SK-N-MC (cell line): ENCODE measurements at regions not wholly inside any gene's neighbourhood (a gene's known extent, or its start where the extent isn't known, plus 50 kb on each side); places are given as distances from the start of the nearest gene placed in this dataset.

ENCODE experiments used
- DNase-seq: peaks from one replicate; pipeline ENCODE4 v3.0.0-alpha.2; 2011; ENCODE audit warnings: low read depth, low spot score
- H3K27ac ChIP-seq: fragments of 200-600 bp; sonication (generic); 2 replicates; pipeline ENCODE4 v1.5.1; 2016; ENCODE audit warnings: mixed run types
- H3K36me3 ChIP-seq: fragments of 200-600 bp; sonication (generic); 2 replicates; pipeline ENCODE4 v1.6.1; 2017; ENCODE audit warnings: antibody characterized with exemption, low read length, mixed read lengths; ENCODE audit not compliant: insufficient read depth
- H3K4me3 ChIP-seq: fragments of 200-600 bp; sonication (generic); 2 replicates; pipeline ENCODE4 v1.5.1; 2016
- H3K9ac ChIP-seq: fragments of 200-600 bp; sonication (generic); 2 replicates; pipeline ENCODE4 v1.8.0; 2017; ENCODE audit warnings: mixed run types, mixed read lengths; ENCODE audit not compliant: insufficient read length
- H3K9me3 ChIP-seq: fragments of 200-600 bp; sonication (generic); 2 replicates; pipeline ENCODE4 v1.6.1; 2017; ENCODE audit warnings: low read depth, mild to moderate bottlenecking, antibody characterized with exemption, low read length, moderate library complexity, mixed read lengths
- EZH2 ChIP-seq: fragments of 200-600 bp; sonication (generic); IDR thresholded peaks from one replicate; pipeline ENCODE4 v1.6.1; 2017; ENCODE audit warnings: antibody characterized with exemption
- FOXP2 ChIP-seq: optimal IDR thresholded peaks from 2 replicates; pipeline ENCODE3; 2011; ENCODE audit warnings: mild to moderate bottlenecking, moderate library complexity; ENCODE audit not compliant: insufficient read depth; ENCODE audit errors: extremely low read length, control extremely low read depth
- POLR2AphosphoS5 ChIP-seq: IDR thresholded peaks from 2 replicates; pipeline ENCODE4 v1.6.1; 2012; ENCODE audit warnings: mild to moderate bottlenecking, low read depth, low read length, borderline replicate concordance

- Histone ChIP-seq H3K36me3 (no peaks in the 10 kb centered on the region), H3K9me3 (no peaks in the 10 kb centered on the region), H3K4me3 (no peak overlapping the region), H3K9ac (no peak overlapping the region), H3K27ac (no peak overlapping the region)
- TF ChIP-seq EZH2 (no peak), POLR2AphosphoS5 (no peak), FOXP2 (no peak)
- no peak for DNase-seq
Measured at GRCh38 chr13:22076658-22077057, 405.8 kb downstream of the FGF9 start.

- no peak for DNase-seq
- no peaks in the 10 kb centered on the region for H3K36me3 ChIP-seq
- TF ChIP-seq EZH2, result no peak
- no peak for TF ChIP-seq FOXP2
- no peak for TF ChIP-seq POLR2AphosphoS5
- no peaks in the 10 kb centered on the region for H3K9me3 ChIP-seq
- no peak overlapping the region for H3K4me3 ChIP-seq
- no peak overlapping the region for H3K27ac ChIP-seq
- H3K9ac ChIP-seq, result no peak overlapping the region
Measured at GRCh38 chr13:22077205-22077683, 406.4 kb downstream of the FGF9 start.

DNA sequence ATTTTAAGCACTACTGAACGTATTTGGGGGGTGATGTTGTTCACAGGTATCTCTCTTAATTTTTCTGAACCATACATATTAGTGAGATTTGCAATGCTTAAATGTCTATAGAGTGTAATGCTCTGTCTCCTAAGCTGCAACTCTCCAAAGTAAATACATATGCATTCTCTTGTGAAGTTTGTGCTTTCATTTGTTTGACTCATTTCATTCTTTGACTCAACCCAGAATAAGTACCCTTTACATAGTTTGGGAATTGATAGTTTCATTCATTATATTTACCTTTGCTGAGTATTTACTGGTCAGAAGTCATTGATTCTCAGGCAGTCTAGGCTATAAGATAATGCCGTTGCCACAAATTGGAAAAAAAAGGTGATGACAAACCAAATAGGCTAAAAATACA, 406.9 kb downstream of the FGF9 start:
- Histone ChIP-seq H3K27ac (no peak overlapping the region), H3K9me3 (no peaks in the 10 kb centered on the region), H3K36me3 (no peaks in the 10 kb centered on the region), H3K4me3 (no peak overlapping the region), H3K9ac (no peak overlapping the region)
- no peak for DNase-seq
- TF ChIP-seq FOXP2 (no peak), POLR2AphosphoS5 (no peak), EZH2 (no peak)

- H3K4me3 ChIP-seq, result no peak overlapping the region
- H3K9ac ChIP-seq, result no peak overlapping the region
- TF ChIP-seq POLR2AphosphoS5, result no peak
- TF ChIP-seq EZH2, result no peak
- TF ChIP-seq FOXP2, result no peak
- H3K36me3 ChIP-seq, result no peaks in the 10 kb centered on the region
- H3K27ac ChIP-seq, result no peak overlapping the region
- no peak for DNase-seq
- H3K9me3 ChIP-seq, result no peaks in the 10 kb centered on the region
Measured at GRCh38 chr13:22079961-22080360, 409.1 kb downstream of the FGF9 start.

GRCh38 chr13:22080832-22081231, 410.0 kb downstream of the FGF9 start:
- TF ChIP-seq POLR2AphosphoS5 (no peak), EZH2 (no peak), FOXP2 (no peak)
- Histone ChIP-seq H3K9ac (no peak overlapping the region), H3K36me3 (no peaks in the 10 kb centered on the region), H3K27ac (no peak overlapping the region), H3K4me3 (no peak overlapping the region), H3K9me3 (no peaks in the 10 kb centered on the region)
- DNase-seq, result no peak

DNA sequence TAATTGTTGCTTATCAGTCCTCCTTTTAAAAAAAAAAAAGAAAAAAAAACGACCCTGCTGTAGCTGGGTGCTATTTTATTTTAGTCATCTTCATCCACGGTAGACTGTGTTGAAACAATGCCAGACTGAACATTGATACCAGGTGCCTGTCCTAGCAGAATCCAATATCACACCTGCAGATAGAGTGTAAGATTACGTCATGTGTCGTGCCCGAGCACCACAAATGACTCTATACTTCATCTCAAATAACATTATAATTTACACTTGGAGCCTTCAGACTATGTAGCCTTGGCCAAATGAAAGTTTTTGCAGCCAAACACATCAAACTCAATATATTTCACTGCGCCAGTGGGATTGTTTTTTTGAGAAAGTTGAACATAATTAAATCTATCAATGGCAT, 410.6 kb downstream of the FGF9 start:
- H3K9me3 ChIP-seq, result no peaks in the 10 kb centered on the region
- H3K27ac ChIP-seq, result no peak overlapping the region
- TF ChIP-seq EZH2, result no peak
- TF ChIP-seq FOXP2, result no peak
- TF ChIP-seq POLR2AphosphoS5, result no peak
- H3K36me3 ChIP-seq, result no peaks in the 10 kb centered on the region
- no peak overlapping the region for H3K4me3 ChIP-seq
- no peak overlapping the region for H3K9ac ChIP-seq
- no peak for DNase-seq

DNA sequence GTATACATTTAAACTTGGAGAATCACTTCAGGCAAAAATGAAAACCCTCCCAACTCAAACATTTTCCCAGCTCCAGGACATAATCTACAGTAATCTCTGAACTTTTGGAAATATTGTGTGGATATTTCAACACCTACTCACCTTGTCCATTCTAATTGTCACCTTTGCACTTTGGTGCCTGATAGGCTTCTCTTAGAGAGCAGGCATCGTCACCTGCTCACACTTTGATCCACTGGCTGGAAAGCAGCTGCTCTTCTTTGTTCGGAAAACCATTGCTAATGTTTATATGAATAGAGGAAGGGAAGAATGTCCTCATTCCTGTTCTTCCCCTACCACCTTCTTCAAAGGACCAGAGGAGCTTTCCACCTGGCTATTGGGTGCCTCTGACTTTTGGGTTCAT, 411.2 kb downstream of the FGF9 start:
- TF ChIP-seq EZH2, result no peak

GRCh38 chr13:22082437-22083100, 411.7 kb downstream of the FGF9 start:
- DNase-seq, result no peak
- no peak overlapping the region for H3K4me3 ChIP-seq
- TF ChIP-seq POLR2AphosphoS5, result no peak
- no peak for TF ChIP-seq EZH2
- TF ChIP-seq FOXP2, result no peak
- no peak overlapping the region for H3K27ac ChIP-seq
- no peaks in the 10 kb centered on the region for H3K36me3 ChIP-seq
- no peaks in the 10 kb centered on the region for H3K9me3 ChIP-seq
- no peak overlapping the region for H3K9ac ChIP-seq

More for the DNA sequence above, 411.2 kb downstream of the FGF9 start:
- H3K27ac ChIP-seq, result no peak overlapping the region
- H3K4me3 ChIP-seq, result no peak overlapping the region
- no peaks in the 10 kb centered on the region for H3K36me3 ChIP-seq
- no peak overlapping the region for H3K9ac ChIP-seq
- DNase-seq, result no peak
- H3K9me3 ChIP-seq, result no peaks in the 10 kb centered on the region

- TF ChIP-seq FOXP2, result no peak
- TF ChIP-seq EZH2, result no peak
- TF ChIP-seq POLR2AphosphoS5, result no peak
- H3K9me3 ChIP-seq, result no peaks in the 10 kb centered on the region
- H3K9ac ChIP-seq, result no peak overlapping the region
- DNase-seq, result no peak
- no peaks in the 10 kb centered on the region for H3K36me3 ChIP-seq
- no peak overlapping the region for H3K27ac ChIP-seq
- H3K4me3 ChIP-seq, result no peak overlapping the region
Measured at GRCh38 chr13:22085001-22085400, 414.1 kb downstream of the FGF9 start.
